ENCODE measurements at regions not wholly inside any gene's neighbourhood (a gene's known extent, or its start where the extent isn't known, plus 50 kb on each side); places are given as distances from the start of the nearest gene placed in this dataset.

GRCh38 chr12:65655074-65655493, 169.2 kb upstream of the HMGA2 start:
- POLR2A ChIA-PET: no interaction called here

GRCh38 chr12:65656156-65656882, 168.0 kb upstream of the HMGA2 start:
- peaks cover 5% of the 10 kb centered on the region for H3K27me3 Mint-ChIP-seq (ENCODE audit: low read depth)
- ATAC-seq (no peak), DNase-seq (ENCODE audit: low spot score) (no peak)
- ChIA-PET POLR2A (no interaction called here), CTCF (no interaction called here)
- no peaks in the 10 kb centered on the region for H3K36me3 Mint-ChIP-seq
- H3K27ac Mint-ChIP-seq: no peak overlapping the region
- no peaks in the 10 kb centered on the region for H3K9me3 Mint-ChIP-seq
- H3K4me1 Mint-ChIP-seq: peaks cover 37% of the 10 kb centered on the region
- H3K4me3 Mint-ChIP-seq: no peak overlapping the region
- TF ChIP-seq ZNF671 (CRISPR knock-in tag; IDR thresholded peaks at IDR 0.05) (no peak), MYBL2 (CRISPR knock-in tag; IDR thresholded peaks at IDR 0.05) (no peak), ZNF121 (CRISPR knock-in tag; IDR thresholded peaks at IDR 0.05) (no peak), ZNF416 (CRISPR knock-in tag; IDR thresholded peaks at IDR 0.05) (no peak), ETV6 (CRISPR knock-in tag; IDR thresholded peaks at IDR 0.05) (no peak), RORB (CRISPR knock-in tag; IDR thresholded peaks at IDR 0.05) (no peak), FOXK1 (CRISPR knock-in tag; IDR thresholded peaks at IDR 0.05) (no peak), IRF2 (CRISPR knock-in tag; IDR thresholded peaks at IDR 0.05; ENCODE audit: borderline replicate concordance, low read depth) (no peak), EMX1 (CRISPR knock-in tag; IDR thresholded peaks at IDR 0.05) (no peak), PRRX2 (CRISPR knock-in tag; IDR thresholded peaks at IDR 0.05) (no peak)
- TF ChIP-seq, protein P1, sequence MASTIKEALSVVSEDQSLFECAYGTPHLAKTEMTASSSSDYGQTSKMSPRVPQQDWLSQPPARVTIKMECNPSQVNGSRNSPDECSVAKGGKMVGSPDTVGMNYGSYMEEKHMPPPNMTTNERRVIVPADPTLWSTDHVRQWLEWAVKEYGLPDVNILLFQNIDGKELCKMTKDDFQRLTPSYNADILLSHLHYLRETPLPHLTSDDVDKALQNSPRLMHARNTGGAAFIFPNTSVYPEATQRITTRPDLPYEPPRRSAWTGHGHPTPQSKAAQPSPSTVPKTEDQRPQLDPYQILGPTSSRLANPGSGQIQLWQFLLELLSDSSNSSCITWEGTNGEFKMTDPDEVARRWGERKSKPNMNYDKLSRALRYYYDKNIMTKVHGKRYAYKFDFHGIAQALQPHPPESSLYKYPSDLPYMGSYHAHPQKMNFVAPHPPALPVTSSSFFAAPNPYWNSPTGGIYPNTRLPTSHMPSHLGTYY (CRISPR knock-in tag; IDR thresholded peaks at IDR 0.05): no peak
- TF ChIP-seq, protein P2, sequence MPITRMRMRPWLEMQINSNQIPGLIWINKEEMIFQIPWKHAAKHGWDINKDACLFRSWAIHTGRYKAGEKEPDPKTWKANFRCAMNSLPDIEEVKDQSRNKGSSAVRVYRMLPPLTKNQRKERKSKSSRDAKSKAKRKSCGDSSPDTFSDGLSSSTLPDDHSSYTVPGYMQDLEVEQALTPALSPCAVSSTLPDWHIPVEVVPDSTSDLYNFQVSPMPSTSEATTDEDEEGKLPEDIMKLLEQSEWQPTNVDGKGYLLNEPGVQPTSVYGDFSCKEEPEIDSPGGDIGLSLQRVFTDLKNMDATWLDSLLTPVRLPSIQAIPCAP (CRISPR knock-in tag; IDR thresholded peaks at IDR 0.05): no peak

More at GRCh38 chr12:65655074-65655493, 169.2 kb upstream of the HMGA2 start:
- H3K27ac Mint-ChIP-seq: no peak overlapping the region
- no peak for DNase-seq (ENCODE audit: low spot score)
- peaks cover 37% of the 10 kb centered on the region for H3K4me1 Mint-ChIP-seq
- H3K9me3 Mint-ChIP-seq: no peaks in the 10 kb centered on the region
- no peak for ATAC-seq
- peaks cover 5% of the 10 kb centered on the region; the same call in 1 of the 2 replicates for H3K27me3 Mint-ChIP-seq (ENCODE audit: low read depth)
- no peak overlapping the region for H3K4me3 Mint-ChIP-seq
- CTCF ChIA-PET: no interaction called here
- no peaks in the 10 kb centered on the region for H3K36me3 Mint-ChIP-seq
- TF ChIP-seq, protein P3, sequence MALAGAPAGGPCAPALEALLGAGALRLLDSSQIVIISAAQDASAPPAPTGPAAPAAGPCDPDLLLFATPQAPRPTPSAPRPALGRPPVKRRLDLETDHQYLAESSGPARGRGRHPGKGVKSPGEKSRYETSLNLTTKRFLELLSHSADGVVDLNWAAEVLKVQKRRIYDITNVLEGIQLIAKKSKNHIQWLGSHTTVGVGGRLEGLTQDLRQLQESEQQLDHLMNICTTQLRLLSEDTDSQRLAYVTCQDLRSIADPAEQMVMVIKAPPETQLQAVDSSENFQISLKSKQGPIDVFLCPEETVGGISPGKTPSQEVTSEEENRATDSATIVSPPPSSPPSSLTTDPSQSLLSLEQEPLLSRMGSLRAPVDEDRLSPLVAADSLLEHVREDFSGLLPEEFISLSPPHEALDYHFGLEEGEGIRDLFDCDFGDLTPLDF (CRISPR knock-in tag; IDR thresholded peaks at IDR 0.05): no peak
- TF ChIP-seq GABPB1 (CRISPR knock-in tag; IDR thresholded peaks at IDR 0.05) (no peak), ETV6 (CRISPR knock-in tag; IDR thresholded peaks at IDR 0.05) (no peak)
- TF ChIP-seq, protein P4, sequence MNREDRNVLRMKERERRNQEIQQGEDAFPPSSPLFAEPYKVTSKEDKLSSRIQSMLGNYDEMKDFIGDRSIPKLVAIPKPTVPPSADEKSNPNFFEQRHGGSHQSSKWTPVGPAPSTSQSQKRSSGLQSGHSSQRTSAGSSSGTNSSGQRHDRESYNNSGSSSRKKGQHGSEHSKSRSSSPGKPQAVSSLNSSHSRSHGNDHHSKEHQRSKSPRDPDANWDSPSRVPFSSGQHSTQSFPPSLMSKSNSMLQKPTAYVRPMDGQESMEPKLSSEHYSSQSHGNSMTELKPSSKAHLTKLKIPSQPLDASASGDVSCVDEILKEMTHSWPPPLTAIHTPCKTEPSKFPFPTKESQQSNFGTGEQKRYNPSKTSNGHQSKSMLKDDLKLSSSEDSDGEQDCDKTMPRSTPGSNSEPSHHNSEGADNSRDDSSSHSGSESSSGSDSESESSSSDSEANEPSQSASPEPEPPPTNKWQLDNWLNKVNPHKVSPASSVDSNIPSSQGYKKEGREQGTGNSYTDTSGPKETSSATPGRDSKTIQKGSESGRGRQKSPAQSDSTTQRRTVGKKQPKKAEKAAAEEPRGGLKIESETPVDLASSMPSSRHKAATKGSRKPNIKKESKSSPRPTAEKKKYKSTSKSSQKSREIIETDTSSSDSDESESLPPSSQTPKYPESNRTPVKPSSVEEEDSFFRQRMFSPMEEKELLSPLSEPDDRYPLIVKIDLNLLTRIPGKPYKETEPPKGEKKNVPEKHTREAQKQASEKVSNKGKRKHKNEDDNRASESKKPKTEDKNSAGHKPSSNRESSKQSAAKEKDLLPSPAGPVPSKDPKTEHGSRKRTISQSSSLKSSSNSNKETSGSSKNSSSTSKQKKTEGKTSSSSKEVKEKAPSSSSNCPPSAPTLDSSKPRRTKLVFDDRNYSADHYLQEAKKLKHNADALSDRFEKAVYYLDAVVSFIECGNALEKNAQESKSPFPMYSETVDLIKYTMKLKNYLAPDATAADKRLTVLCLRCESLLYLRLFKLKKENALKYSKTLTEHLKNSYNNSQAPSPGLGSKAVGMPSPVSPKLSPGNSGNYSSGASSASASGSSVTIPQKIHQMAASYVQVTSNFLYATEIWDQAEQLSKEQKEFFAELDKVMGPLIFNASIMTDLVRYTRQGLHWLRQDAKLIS (CRISPR knock-in tag; IDR thresholded peaks at IDR 0.05; ENCODE audit: borderline replicate concordance): no peak

- Mint-ChIP-seq H3K4me3 (no peak overlapping the region), H3K4me1 (peaks cover 37% of the 10 kb centered on the region), H3K36me3 (no peaks in the 10 kb centered on the region), H3K9me3 (no peaks in the 10 kb centered on the region), H3K27ac (no peak overlapping the region), H3K27me3 (ENCODE audit: low read depth) (peaks cover 5% of the 10 kb centered on the region)
- no peak for ATAC-seq
- no peak for DNase-seq (ENCODE audit: low spot score)
- ChIA-PET POLR2A (no interaction called here), CTCF (no interaction called here)
- TF ChIP-seq ZNF138 (CRISPR knock-in tag; conservative IDR thresholded peaks at IDR 0.05): no peak
- no peak for TF ChIP-seq ZNF396 (CRISPR knock-in tag; IDR thresholded peaks at IDR 0.05; ENCODE audit: borderline replicate concordance)
- no peak for TF ChIP-seq ZSCAN18 (CRISPR knock-in tag; IDR thresholded peaks at IDR 0.05)
- TF ChIP-seq, protein P5, sequence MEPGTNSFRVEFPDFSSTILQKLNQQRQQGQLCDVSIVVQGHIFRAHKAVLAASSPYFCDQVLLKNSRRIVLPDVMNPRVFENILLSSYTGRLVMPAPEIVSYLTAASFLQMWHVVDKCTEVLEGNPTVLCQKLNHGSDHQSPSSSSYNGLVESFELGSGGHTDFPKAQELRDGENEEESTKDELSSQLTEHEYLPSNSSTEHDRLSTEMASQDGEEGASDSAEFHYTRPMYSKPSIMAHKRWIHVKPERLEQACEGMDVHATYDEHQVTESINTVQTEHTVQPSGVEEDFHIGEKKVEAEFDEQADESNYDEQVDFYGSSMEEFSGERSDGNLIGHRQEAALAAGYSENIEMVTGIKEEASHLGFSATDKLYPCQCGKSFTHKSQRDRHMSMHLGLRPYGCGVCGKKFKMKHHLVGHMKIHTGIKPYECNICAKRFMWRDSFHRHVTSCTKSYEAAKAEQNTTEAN (CRISPR knock-in tag; IDR thresholded peaks at IDR 0.05): no peak
- no peak for TF ChIP-seq ZNF121 (CRISPR knock-in tag; IDR thresholded peaks at IDR 0.05)
- TF ChIP-seq NR1H2 (CRISPR knock-in tag; IDR thresholded peaks at IDR 0.05): no peak
Observed at GRCh38 chr12:65656891-65657351, 167.4 kb upstream of the HMGA2 start.
